Peyer's patch (tissue), 4 donors: ENCODE measurements at regions not wholly inside any gene's neighbourhood (a gene's known extent, or its start where the extent isn't known, plus 50 kb on each side); places are given as distances from the start of the nearest gene placed in this dataset.
"Not testable (repeated sequence)": the region's sequence is repeated elsewhere in the genome, so short reads cannot be mapped to it uniquely, and the experiment has no call there.

Experiments
- DNase-seq, 3 donors: peaks; one replicate each; pipeline ENCODE4 v3.0.0-alpha.2; 2017 to 2019
- H3K27ac ChIP-seq, 4 donors: fragments of 200-600 bp; sonication (generic); one replicate each; pipeline ENCODE4 v1.5.1; 2016 to 2019
- H3K27me3 ChIP-seq, 2 donors: fragments of 200-600 bp; sonication (generic); one replicate each; pipeline ENCODE4 v1.5.1; 2019
- H3K36me3 ChIP-seq, 3 donors: fragments of 200-600 bp; sonication (generic); one replicate each; pipeline ENCODE4 v1.5.1; 2016 to 2019
- H3K4me1 ChIP-seq, 4 donors: fragments of 200-600 bp; sonication (generic); one replicate each; pipeline ENCODE4 v1.5.1; 2016 to 2019
- H3K4me3 ChIP-seq, 4 donors: fragments of 200-600 bp; sonication (generic); 1 replicate in 3 of 4; 2 replicates in 1 of 4; pipeline ENCODE4 v1.5.1; 2016 to 2019; ENCODE audit warnings: mild to moderate bottlenecking in 1 of 4
- H3K9me3 ChIP-seq, 4 donors: fragments of 200-600 bp; sonication (generic); one replicate each; pipeline ENCODE4 v1.5.1; 2016 to 2019; ENCODE audit warnings: mild to moderate bottlenecking in 1 of 4
- CTCF ChIP-seq, 6 experiments: fragments of 450-650 bp in 4 of 6; fragments of 200-600 bp in 2 of 6; sonication (generic) in 1 of 6; IDR thresholded peaks; one replicate each; pipeline ENCODE4 v1.5.1; 2017 to 2019; ENCODE audit warnings: antibody characterized with exemption in 6 of 6, mild to moderate bottlenecking in 3 of 6, moderate library complexity in 1 of 6
- POLR2A ChIP-seq, 2 donors: fragments of 450-650 bp; IDR thresholded peaks; one replicate each; pipeline ENCODE4 v1.5.1; 2017; ENCODE audit warnings: antibody characterized with exemption in 2 of 2, mild to moderate bottlenecking in 2 of 2, moderate library complexity in 2 of 2

- Histone ChIP-seq H3K27ac (no peak overlapping the region), H3K27me3 (no peaks in the 10 kb centered on the region), H3K9me3 (no peaks in the 10 kb centered on the region), H3K4me3 (no peak overlapping the region), H3K4me1 (no peaks in the 10 kb centered on the region), H3K36me3 (no peaks in the 10 kb centered on the region)
- no peak for DNase-seq
- TF ChIP-seq CTCF (IDR thresholded peaks at IDR 0.05) (no peak), POLR2A (IDR thresholded peaks at IDR 0.05) (no peak)
Measured at GRCh38 chr5:32916648-32917047, 205.5 kb downstream of the NPR3 start.

- Histone ChIP-seq H3K36me3 (no peaks in the 10 kb centered on the region), H3K4me1 (no peaks in the 10 kb centered on the region), H3K9me3 (no peaks in the 10 kb centered on the region), H3K27me3 (no peaks in the 10 kb centered on the region), H3K27ac (no peak overlapping the region), H3K4me3 (no peak overlapping the region)
- DNase-seq = no peak
- TF ChIP-seq POLR2A (IDR thresholded peaks at IDR 0.05) (no peak), CTCF (IDR thresholded peaks at IDR 0.05) (no peak)
Measured at GRCh38 chr5:32928761-32929160, 217.6 kb downstream of the NPR3 start.

GRCh38 chr5:32931438-32931837, 220.3 kb downstream of the NPR3 start:
- not testable (repeated sequence) for H3K4me3 ChIP-seq, H3K9me3 ChIP-seq, H3K36me3 ChIP-seq, H3K27me3 ChIP-seq, H3K27ac ChIP-seq, H3K4me1 ChIP-seq, DNase-seq

GRCh38 chr5:32932241-32932935, 221.3 kb downstream of the NPR3 start:
- H3K36me3 ChIP-seq = no peaks in the 10 kb centered on the region
- no peaks in the 10 kb centered on the region for H3K27me3 ChIP-seq
- no peak overlapping the region for H3K27ac ChIP-seq
- no peaks in the 10 kb centered on the region for H3K9me3 ChIP-seq
- TF ChIP-seq CTCF (IDR thresholded peaks at IDR 0.05) = no peak
- no peak for TF ChIP-seq POLR2A (IDR thresholded peaks at IDR 0.05)
- no peak for DNase-seq
- no peaks in the 10 kb centered on the region for H3K4me1 ChIP-seq
- H3K4me3 ChIP-seq = no peak overlapping the region

GRCh38 chr5:32933692-32934091, 222.6 kb downstream of the NPR3 start:
- DNase-seq = no peak
- Histone ChIP-seq H3K4me3 (no peak overlapping the region), H3K9me3 (no peaks in the 10 kb centered on the region), H3K36me3 (no peaks in the 10 kb centered on the region), H3K27ac (no peak overlapping the region), H3K4me1 (no peaks in the 10 kb centered on the region), H3K27me3 (no peaks in the 10 kb centered on the region)
- no peak for TF ChIP-seq POLR2A (IDR thresholded peaks at IDR 0.05)
- TF ChIP-seq CTCF (IDR thresholded peaks at IDR 0.05) = no peak

- Histone ChIP-seq H3K27ac (no peak overlapping the region), H3K4me3 (no peak overlapping the region), H3K9me3 (no peaks in the 10 kb centered on the region), H3K4me1 (no peaks in the 10 kb centered on the region), H3K27me3 (no peaks in the 10 kb centered on the region), H3K36me3 (no peaks in the 10 kb centered on the region)
- no peak for TF ChIP-seq CTCF (IDR thresholded peaks at IDR 0.05)
- no peak for TF ChIP-seq POLR2A (IDR thresholded peaks at IDR 0.05)
- DNase-seq = no peak
Measured at GRCh38 chr5:32934529-32934928, 223.4 kb downstream of the NPR3 start.
